ENCODE measurements at regions not wholly inside any gene's neighbourhood (a gene's known extent, or its start where the extent isn't known, plus 50 kb on each side); places are given as distances from the start of the nearest gene placed in this dataset.

- no peak overlapping the region for H3K4me3 ChIP-seq (ENCODE audit: low read length)
- Mint-ChIP-seq H3K27me3 (ENCODE audit: insufficient read depth) (no peaks in the 10 kb centered on the region), H3K36me3 (ENCODE audit: low read depth) (no peaks in the 10 kb centered on the region), H3K9me3 (no peaks in the 10 kb centered on the region), H3K4me1 (no peaks in the 10 kb centered on the region), H3K4me3 (no peak overlapping the region), H3K27ac (no peak overlapping the region)
- TF ChIP-seq CTCF (conservative IDR thresholded peaks at IDR 0.05): peak; percentile 75
- DNase-seq: no peak
- no peaks in the 10 kb centered on the region for H3K36me3 ChIP-seq (ENCODE audit: control insufficient read depth, insufficient read depth, low read length)
- no peak overlapping the region for H3K9ac ChIP-seq (ENCODE audit: extremely low read depth, low read length, poor library complexity, severe bottlenecking)
- no peaks in the 10 kb centered on the region for H3K9me3 ChIP-seq (ENCODE audit: control insufficient read depth, low read length)
- H3K27ac ChIP-seq (ENCODE audit: low read depth, low read length): no peak overlapping the region
- 54% methylated on average over 2 of the region's 3 CpGs; no CpG with 5 or more reads in 1 of the 2 experiments for WGBS, 2 experiments (ENCODE audit: insufficient coverage in 1 of 2, insufficient read length in 1 of 2)
- H3K27me3 ChIP-seq (ENCODE audit: control insufficient read depth, insufficient read depth, low read length, poor library complexity, severe bottlenecking): no peaks in the 10 kb centered on the region
- no peaks in the 10 kb centered on the region for H3K4me1 ChIP-seq (ENCODE audit: control insufficient read depth, insufficient read depth, low read length)
Observed at GRCh38 chrX:88135735-88136134, 611.3 kb upstream of the CPXCR1 start.

- Histone ChIP-seq H3K36me3 (ENCODE audit: control insufficient read depth, insufficient read depth, low read length) (no peaks in the 10 kb centered on the region), H3K4me3 (ENCODE audit: low read length) (no peak overlapping the region), H3K27me3 (ENCODE audit: control insufficient read depth, insufficient read depth, low read length, poor library complexity, severe bottlenecking) (no peaks in the 10 kb centered on the region), H3K4me1 (ENCODE audit: control insufficient read depth, insufficient read depth, low read length) (no peaks in the 10 kb centered on the region), H3K27ac (ENCODE audit: low read depth, low read length) (no peak overlapping the region), H3K9ac (ENCODE audit: extremely low read depth, low read length, poor library complexity, severe bottlenecking) (no peak overlapping the region), H3K9me3 (ENCODE audit: control insufficient read depth, low read length) (no peaks in the 10 kb centered on the region)
- Mint-ChIP-seq H3K9me3 (no peaks in the 10 kb centered on the region), H3K27ac (no peak overlapping the region), H3K27me3 (ENCODE audit: insufficient read depth) (no peaks in the 10 kb centered on the region), H3K36me3 (ENCODE audit: low read depth) (no peaks in the 10 kb centered on the region), H3K4me3 (no peak overlapping the region), H3K4me1 (no peaks in the 10 kb centered on the region)
- no peak for DNase-seq
- no peak for TF ChIP-seq CTCF (conservative IDR thresholded peaks at IDR 0.05)
- 93% methylated on average over 2 of the region's 3 CpGs; no CpG with 5 or more reads in 1 of the 2 experiments for WGBS, 2 experiments (ENCODE audit: insufficient coverage in 1 of 2, insufficient read length in 1 of 2)
Observed at GRCh38 chrX:88136328-88136727, 610.7 kb upstream of the CPXCR1 start.

GRCh38 chrX:88146577-88146976, 600.4 kb upstream of the CPXCR1 start:
- Mint-ChIP-seq H3K27ac (no peak overlapping the region), H3K27me3 (ENCODE audit: insufficient read depth) (no peaks in the 10 kb centered on the region), H3K36me3 (ENCODE audit: low read depth) (no peaks in the 10 kb centered on the region), H3K4me3 (no peak overlapping the region), H3K4me1 (peaks cover 6% of the 10 kb centered on the region), H3K9me3 (peaks cover 2% of the 10 kb centered on the region)
- no peaks in the 10 kb centered on the region for H3K4me1 ChIP-seq (ENCODE audit: control insufficient read depth, insufficient read depth, low read length)
- no peaks in the 10 kb centered on the region for H3K27me3 ChIP-seq (ENCODE audit: control insufficient read depth, insufficient read depth, low read length, poor library complexity, severe bottlenecking)
- H3K36me3 ChIP-seq (ENCODE audit: control insufficient read depth, insufficient read depth, low read length): no peaks in the 10 kb centered on the region
- H3K27ac ChIP-seq (ENCODE audit: low read depth, low read length): no peak overlapping the region
- H3K9ac ChIP-seq (ENCODE audit: extremely low read depth, low read length, poor library complexity, severe bottlenecking): no peak overlapping the region
- no peak for TF ChIP-seq CTCF (conservative IDR thresholded peaks at IDR 0.05)
- DNase-seq: no peak
- H3K9me3 ChIP-seq (ENCODE audit: control insufficient read depth, low read length): no peaks in the 10 kb centered on the region
- H3K4me3 ChIP-seq (ENCODE audit: low read length): no peak overlapping the region
- 100% methylated on average over 1 of the region's 1 CpG; no CpG with 5 or more reads in 1 of the 2 experiments for WGBS, 2 experiments (ENCODE audit: insufficient coverage in 1 of 2, insufficient read length in 1 of 2)
